Fibroblast of lung (primary cell): ENCODE measurements at regions not wholly inside any gene's neighbourhood (a gene's known extent, or its start where the extent isn't known, plus 50 kb on each side); places are given as distances from the start of the nearest gene placed in this dataset.

Experiments used
- CTCF ChIP-seq, 2 donors: IDR thresholded peaks in 1 of 2; conservative IDR thresholded peaks in 1 of 2; 1 replicate in 1 of 2; 2 replicates in 1 of 2; pipeline ENCODE4 v1.5.1; 2011 to 2012; ENCODE audit warnings: low read length in 2 of 2, control low read depth in 1 of 2, inconsistent platforms in 1 of 2, low read depth in 1 of 2, mild to moderate bottlenecking in 1 of 2
- EZH2 ChIP-seq: IDR thresholded peaks from 2 replicates; pipeline ENCODE4 v1.5.1; 2012; ENCODE audit warnings: low read length, control low read depth, mild to moderate bottlenecking; ENCODE audit errors: missing control alignments

- TF ChIP-seq CTCF (conservative IDR thresholded peaks at IDR 0.05 in 1 of 2, IDR thresholded peaks at IDR 0.05 in 1 of 2; ENCODE audit: low read depth in 1 of 2, low read length in 2 of 2) (no peak), EZH2 (no peak)
Observed at GRCh38 chr7:118802726-118803125, 578.2 kb downstream of the ANKRD7 start.
